ENCODE measurements at regions not wholly inside any gene's neighbourhood (a gene's known extent, or its start where the extent isn't known, plus 50 kb on each side); places are given as distances from the start of the nearest gene placed in this dataset.

DNA sequence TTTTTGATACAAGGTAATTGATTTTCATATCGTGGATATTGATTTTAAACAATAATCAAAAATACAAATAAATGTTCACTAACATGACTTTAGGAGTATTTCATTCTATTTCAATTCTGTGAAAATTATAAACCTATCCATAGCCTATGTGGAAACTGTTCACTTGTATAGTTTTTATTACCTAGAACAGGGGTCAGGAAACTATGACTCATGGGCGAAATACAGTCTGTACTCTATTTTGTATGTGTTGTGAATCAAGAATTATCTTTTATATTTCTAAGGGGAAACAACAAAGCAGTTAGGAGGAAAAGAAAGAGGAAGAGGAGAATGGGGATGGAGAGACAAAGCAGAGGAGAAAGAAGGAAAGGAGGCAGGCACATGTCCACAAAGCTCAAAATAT, 181.7 kb upstream of the VRK2 start:
- TF ChIP-seq POLR2A (IDR thresholded peaks at IDR 0.05; ENCODE audit: low read length) = no peak
- TF ChIP-seq GATA1 (IDR thresholded peaks at IDR 0.05; ENCODE audit: low read depth, low read length) = no peak

All from erythroblast (primary cell).